ENCODE measurements at regions not wholly inside any gene's neighbourhood (a gene's known extent, or its start where the extent isn't known, plus 50 kb on each side); places are given as distances from the start of the nearest gene placed in this dataset.

- TF ChIP-seq, protein P1, sequence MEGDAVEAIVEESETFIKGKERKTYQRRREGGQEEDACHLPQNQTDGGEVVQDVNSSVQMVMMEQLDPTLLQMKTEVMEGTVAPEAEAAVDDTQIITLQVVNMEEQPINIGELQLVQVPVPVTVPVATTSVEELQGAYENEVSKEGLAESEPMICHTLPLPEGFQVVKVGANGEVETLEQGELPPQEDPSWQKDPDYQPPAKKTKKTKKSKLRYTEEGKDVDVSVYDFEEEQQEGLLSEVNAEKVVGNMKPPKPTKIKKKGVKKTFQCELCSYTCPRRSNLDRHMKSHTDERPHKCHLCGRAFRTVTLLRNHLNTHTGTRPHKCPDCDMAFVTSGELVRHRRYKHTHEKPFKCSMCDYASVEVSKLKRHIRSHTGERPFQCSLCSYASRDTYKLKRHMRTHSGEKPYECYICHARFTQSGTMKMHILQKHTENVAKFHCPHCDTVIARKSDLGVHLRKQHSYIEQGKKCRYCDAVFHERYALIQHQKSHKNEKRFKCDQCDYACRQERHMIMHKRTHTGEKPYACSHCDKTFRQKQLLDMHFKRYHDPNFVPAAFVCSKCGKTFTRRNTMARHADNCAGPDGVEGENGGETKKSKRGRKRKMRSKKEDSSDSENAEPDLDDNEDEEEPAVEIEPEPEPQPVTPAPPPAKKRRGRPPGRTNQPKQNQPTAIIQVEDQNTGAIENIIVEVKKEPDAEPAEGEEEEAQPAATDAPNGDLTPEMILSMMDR (conservative IDR thresholded peaks at IDR 0.05; ENCODE audit: low read depth, low read length): no peak
- no peak for TF ChIP-seq EZH2phosphoT487 (IDR thresholded peaks at IDR 0.05; ENCODE audit: borderline replicate concordance, low read length)
Observed at GRCh38 chr11:69374946-69375310, 81.0 kb downstream of the MYEOV start.
